ENCODE measurements at regions not wholly inside any gene's neighbourhood (a gene's known extent, or its start where the extent isn't known, plus 50 kb on each side); places are given as distances from the start of the nearest gene placed in this dataset.

- no peak for TF ChIP-seq CTCF (IDR thresholded peaks at IDR 0.05; ENCODE audit: control extremely low read depth, extremely low read depth, low read depth, missing control alignments)
- CTCF ChIA-PET = no interaction called here
- POLR2A ChIA-PET = no interaction called here
- DNase-seq (ENCODE audit: extremely low spot score) = no peak
Observed at GRCh38 chr13:61258185-61258584, 157.5 kb downstream of the PCDH20 start.

- no peak for DNase-seq (ENCODE audit: extremely low spot score)
- ChIA-PET CTCF (interaction anchor here (1.1 kb wide), 1 partner anchor 9 kb away, joined by 4 read pairs; no protein-coding TSS in a partner anchor), POLR2A (no interaction called here)
- peak; percentile 15 for TF ChIP-seq CTCF (IDR thresholded peaks at IDR 0.05; ENCODE audit: control extremely low read depth, extremely low read depth, low read depth, missing control alignments)
Observed at GRCh38 chr13:61255040-61255796, 160.4 kb downstream of the PCDH20 start.

- DNase-seq (ENCODE audit: extremely low spot score) = no peak
- TF ChIP-seq CTCF (IDR thresholded peaks at IDR 0.05; ENCODE audit: control extremely low read depth, extremely low read depth, low read depth, missing control alignments) = no peak
- CTCF ChIA-PET = no interaction called here
- POLR2A ChIA-PET = no interaction called here
Observed at GRCh38 chr13:61253105-61253877, 162.4 kb downstream of the PCDH20 start.

- TF ChIP-seq CTCF (IDR thresholded peaks at IDR 0.05; ENCODE audit: control extremely low read depth, extremely low read depth, low read depth, missing control alignments) = no peak
- CTCF ChIA-PET = interaction anchor here (1.1 kb wide), 1 partner anchor 8 kb away, joined by 3 read pairs; no protein-coding TSS in a partner anchor
- POLR2A ChIA-PET = no interaction called here
- DNase-seq (ENCODE audit: extremely low spot score) = no peak
Observed at GRCh38 chr13:61252213-61252612, 163.4 kb downstream of the PCDH20 start.

- CTCF ChIA-PET = interaction anchor here (1.2 to 1.6 kb wide), 3 partner anchors 8 to 122 kb away, joined by 3 to 4 read pairs (median 4); no protein-coding TSS in a partner anchor
- no peak for TF ChIP-seq CTCF (IDR thresholded peaks at IDR 0.05; ENCODE audit: control extremely low read depth, extremely low read depth, low read depth, missing control alignments)
- POLR2A ChIA-PET = no interaction called here
- DNase-seq (ENCODE audit: extremely low spot score) = peak; percentile 3
Observed at GRCh38 chr13:61247149-61247936, 168.3 kb downstream of the PCDH20 start.

GRCh38 chr13:61246351-61246750, 169.3 kb downstream of the PCDH20 start:
- ChIA-PET CTCF (interaction anchor here (0.7 to 1.2 kb wide), 3 partner anchors 9 to 121 kb away, joined by 3 to 4 read pairs (median 3); no protein-coding TSS in a partner anchor), POLR2A (no interaction called here)
- no peak for DNase-seq (ENCODE audit: extremely low spot score)
- TF ChIP-seq CTCF (IDR thresholded peaks at IDR 0.05; ENCODE audit: control extremely low read depth, extremely low read depth, low read depth, missing control alignments) = no peak

Data from GM10248 (cell line).